GM19452 (cell line): ENCODE measurements at regions not wholly inside any gene's neighbourhood (a gene's known extent, or its start where the extent isn't known, plus 50 kb on each side); places are given as distances from the start of the nearest gene placed in this dataset.
"Not testable (repeated sequence)": the region's sequence is repeated elsewhere in the genome, so short reads cannot be mapped to it uniquely, and the experiment has no call there.

Experiments
- ATAC-seq: cut with Tn5 transposase; IDR thresholded peaks from one replicate; pipeline ENCODE4 v1.9.1; 2021; ENCODE audit not compliant: unreplicated experiment

DNA sequence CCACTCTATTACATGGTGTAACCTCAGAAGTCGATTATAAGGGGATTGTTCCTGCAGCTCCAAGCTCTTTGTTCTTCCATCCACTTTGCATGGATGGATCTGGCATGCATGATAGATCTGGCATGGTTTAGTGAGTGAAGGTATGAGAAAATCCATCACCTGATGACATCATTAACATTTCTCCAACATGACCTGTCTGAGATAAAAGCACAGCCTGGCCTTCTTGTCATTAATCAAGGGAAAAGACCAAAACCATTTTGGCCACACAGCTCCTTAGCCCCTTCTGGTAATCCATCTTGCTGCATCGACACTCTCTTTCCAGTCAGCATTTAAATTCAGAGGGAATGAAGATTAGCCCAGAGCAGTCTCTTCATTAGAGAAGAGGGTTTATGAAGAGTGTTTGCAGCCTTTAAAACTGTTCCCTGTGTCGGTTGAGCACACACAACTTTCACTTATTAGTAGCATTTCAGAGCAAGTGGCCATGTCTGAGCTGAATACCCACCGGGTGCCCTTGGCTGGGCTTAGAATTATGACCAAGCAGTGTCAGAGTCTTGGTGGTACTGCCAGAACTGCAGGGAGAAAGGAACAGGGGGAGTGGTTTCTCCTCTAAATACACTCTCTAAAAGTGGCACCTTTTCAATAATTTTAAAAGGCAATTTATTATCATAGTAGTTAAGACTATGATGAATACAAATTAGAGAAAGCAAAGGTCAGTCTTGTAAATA lies 246.0 kb downstream of the HAPSTR1 start:
- ATAC-seq = no peak

DNA sequence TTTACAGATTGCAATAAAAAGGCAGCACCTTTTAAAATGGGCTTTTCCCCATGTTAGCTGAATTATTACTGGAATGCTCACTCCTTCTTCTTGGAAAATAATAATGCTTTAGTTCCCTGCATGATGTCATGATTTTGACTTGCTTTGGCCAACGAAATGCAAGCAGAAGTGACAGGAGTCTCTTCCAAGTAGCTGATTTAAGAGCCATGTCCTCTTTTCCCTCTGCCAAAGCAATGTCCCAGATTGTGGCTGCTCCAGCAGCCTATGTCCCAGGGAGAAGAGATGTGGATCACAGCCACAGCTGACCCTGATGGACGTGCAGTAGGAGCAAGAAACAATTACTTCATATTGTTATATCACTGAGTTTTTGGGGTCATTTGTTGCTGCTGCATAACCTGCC lies 246.6 kb downstream of the HAPSTR1 start:
- no peak for ATAC-seq

DNA sequence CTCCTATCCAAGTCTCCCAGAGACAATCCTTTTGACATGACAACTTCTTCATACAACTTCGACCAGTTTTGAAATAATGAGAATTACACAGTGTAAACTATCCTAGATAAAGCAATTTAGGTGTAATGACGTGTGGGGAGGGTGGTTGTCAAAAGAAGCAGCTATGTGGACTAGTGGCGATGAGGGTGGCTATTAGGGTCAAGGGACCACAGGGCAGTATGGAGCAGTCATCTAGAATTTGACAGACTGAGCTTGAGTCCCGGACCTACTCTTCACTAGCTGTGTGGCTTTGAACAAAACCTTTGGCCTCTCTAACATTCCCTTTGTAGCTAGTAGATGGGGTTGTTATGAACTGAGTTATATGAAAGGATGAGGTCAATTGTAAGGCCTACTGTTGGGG lies 247.1 kb downstream of the HAPSTR1 start:
- ATAC-seq = no peak

- ATAC-seq = no peak
Observed at GRCh38 chr16:9340526-9341256, 249.2 kb downstream of the HAPSTR1 start.

DNA sequence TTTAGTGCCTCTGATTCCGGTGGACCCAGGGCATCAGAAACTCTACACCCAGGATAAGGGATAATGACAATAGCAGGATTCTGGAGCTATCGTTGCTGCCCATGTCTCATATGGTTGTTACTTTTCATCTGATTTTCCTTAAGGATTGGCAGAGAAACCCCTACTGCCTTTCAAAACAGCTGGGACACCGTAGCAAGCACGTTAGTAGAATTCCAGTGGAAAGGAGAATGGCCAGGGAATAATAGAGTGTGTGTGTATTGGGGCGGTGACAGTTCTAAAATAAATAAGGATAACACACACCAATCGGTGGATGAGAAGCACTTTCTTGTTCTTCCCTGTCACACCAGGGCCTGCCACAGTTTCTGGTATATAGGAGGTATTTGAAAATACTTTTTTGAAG lies 251.8 kb downstream of the HAPSTR1 start:
- no peak for ATAC-seq

GRCh38 chr16:9344508-9344907 lies 253.1 kb downstream of the HAPSTR1 start:
- ATAC-seq = no peak

DNA sequence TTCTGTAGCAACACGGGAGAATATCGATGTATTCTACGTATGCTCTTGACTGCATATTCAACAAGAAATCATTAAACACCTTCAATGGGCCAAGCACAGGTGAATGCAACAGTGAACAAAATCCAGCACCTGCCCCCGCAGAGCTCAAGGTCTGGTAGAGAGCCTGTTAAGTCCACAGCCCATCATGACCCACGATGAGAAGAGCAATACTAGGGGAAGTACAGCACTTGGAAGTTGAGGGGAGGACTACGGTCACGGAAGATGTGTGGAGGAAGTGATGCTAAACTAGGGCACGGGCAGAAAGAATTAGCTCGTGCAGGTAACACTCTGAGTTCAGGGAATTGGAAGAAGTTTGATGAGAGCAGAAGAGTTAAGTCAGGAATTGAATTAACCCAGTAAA lies 253.6 kb downstream of the HAPSTR1 start:
- no peak for ATAC-seq

DNA sequence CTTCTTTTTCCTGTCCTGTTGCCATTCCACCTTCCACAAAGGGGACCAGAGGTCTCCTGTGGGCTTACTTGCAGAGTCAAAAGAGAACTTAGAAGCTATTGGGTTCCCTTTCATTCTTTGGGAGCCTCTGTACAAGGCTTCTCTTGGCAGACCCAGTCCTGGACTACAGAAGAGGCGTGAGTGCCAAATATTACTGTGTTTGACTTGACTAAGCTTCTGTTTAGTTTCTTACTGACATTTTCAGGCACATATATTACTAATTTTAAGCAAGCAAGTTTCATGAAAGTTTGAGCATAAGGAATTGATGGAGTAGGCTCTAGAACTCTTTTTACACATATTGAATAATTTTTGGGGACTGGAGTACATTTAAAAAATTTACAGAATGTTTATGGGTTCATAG lies 254.4 kb downstream of the HAPSTR1 start:
- ATAC-seq = no peak

GRCh38 chr16:9348912-9349311 lies 257.5 kb downstream of the HAPSTR1 start:
- ATAC-seq = no peak

DNA sequence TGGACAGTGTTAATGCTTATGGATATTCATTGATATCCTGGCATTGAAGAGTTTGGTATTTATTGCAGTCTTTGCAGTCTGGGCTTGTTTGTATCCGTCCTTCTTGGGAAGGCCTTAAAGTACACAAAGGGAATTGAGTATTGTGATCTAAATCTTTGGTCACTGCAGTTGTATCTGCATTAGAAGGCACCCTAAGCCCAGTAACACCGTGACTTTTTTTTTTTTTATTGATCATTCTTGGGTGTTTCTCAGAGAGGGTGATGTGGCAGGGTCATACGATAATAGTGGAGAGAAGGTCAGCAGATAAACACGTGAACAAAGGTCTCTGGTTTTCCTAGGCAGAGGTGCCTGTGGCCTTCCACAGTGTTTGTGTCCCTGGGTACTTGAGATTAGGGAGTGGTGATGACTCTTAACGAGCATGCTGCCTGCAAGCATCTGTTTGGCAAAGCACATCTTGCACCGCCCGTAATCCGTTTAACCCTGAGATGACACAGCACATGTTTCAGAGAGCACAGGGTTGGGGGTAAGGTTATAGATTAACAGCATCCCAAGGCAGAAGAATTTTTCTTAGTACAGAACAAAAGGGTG lies 258.0 kb downstream of the HAPSTR1 start:
- ATAC-seq = not testable (repeated sequence)

DNA sequence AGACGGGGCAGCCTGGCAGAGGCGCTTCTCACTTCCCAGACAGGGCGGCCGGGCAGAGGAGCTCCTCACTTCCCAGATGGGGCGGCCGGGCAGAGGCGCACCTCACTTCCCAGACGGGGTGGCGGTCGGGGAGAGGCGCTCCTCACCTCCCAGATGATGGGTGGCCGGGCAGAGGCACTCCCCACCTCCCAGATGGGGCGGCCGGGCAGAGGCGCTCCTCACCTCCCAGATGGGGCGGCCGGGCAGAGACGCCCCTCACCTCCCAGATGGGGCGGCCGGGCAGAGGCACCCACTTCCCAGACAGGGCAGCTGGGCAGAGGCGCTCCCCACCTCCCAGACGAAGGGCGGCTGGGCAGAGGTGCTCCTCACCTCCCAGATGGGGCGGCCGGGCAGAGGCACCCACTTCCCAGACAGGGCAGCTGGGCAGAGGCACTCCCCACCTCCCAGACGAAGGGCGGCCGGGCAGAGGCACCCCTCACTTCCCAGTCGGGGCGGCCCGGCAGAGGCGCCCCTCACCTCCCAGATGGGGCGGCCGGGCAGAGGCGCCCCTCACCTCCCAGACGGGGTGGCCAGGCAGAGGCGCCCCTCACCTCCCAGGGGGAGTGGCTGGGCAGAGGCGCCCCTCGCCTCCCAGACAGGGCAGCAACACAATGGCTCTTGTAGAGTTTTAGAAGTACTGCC lies 258.8 kb downstream of the HAPSTR1 start:
- ATAC-seq = not testable (repeated sequence)

DNA sequence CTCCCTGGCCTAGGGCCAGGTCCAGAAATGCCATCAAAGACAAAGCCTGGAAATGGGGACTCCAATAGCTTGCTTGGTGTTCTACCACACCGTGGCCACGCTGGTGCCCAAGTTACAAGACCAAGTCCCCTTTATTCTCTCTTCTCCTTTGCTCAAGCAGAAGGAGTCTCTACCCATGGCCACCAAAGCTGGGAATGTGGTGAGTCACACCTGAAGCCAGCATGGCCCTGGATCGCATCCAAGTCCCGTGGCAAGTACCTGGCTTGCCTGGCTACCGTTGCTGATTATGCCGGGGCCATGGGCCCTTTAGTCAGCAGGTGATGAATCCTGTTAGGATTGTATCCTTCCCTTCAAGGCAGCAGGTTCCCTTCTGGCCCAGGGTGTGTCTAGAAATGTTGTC lies 260.0 kb downstream of the HAPSTR1 start:
- no peak for ATAC-seq

GRCh38 chr16:9351841-9352434 lies 260.5 kb downstream of the HAPSTR1 start:
- no peak for ATAC-seq

GRCh38 chr16:9357829-9358228 lies 266.4 kb downstream of the HAPSTR1 start:
- no peak for ATAC-seq

DNA sequence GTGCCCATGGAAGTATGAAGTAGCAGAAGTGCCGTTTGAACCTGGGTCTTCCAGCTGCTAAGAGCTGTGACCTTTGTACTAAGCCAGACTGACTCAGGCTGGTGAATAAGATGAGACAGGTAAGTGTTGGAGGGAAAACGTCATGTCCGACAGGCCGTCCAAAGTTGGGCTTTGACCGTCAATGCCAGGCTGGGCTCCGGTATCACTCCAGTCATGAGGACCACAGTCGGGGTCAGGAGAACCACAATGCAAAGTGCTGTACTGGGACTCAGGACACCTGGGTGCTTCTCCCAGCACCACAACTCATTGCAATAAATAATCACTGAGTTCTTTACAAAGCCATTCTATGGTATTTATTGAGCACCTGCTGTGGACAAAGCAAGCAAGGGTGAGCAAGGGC lies 268.6 kb downstream of the HAPSTR1 start:
- ATAC-seq = no peak

DNA sequence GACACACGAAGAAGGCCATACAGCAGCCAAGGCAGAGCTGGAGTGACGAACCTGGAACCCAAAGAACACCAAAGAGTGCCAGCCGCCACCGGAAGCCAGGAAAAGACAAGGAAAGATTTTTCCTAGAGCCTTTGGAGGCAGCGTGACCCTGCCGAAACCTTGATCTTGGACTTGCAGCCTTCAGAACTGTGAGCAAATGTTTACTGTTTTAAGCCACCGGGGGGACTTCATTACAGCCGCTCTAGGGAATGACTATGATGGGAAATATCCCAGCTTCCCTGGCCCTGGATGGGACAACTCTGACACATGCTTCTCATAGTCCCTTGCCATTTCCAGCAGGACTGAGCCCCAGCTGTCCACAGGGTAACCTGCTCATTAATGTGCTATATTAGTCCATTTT lies 270.6 kb downstream of the HAPSTR1 start:
- no peak for ATAC-seq

GRCh38 chr16:9362604-9363003 lies 271.2 kb downstream of the HAPSTR1 start:
- no peak for ATAC-seq

DNA sequence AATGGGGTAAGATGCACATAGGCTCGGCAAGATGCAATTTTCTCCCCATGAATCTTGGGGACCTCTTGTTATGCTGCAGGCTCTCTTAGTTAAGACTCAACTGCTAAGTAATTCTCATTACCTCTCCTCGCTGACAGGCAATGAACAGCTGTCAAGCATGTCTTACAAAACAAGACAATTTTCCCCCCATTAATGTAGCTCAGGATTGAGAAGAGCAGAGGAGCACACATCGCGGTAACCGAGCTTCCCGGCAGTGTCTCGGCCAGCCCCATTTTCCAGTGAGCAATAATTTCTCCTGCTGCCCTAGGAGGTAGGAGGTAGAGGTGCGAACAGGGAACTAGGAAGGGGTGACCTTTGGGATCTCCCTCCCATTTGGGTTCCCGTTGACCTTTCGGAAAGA lies 272.1 kb downstream of the HAPSTR1 start:
- no peak for ATAC-seq

DNA sequence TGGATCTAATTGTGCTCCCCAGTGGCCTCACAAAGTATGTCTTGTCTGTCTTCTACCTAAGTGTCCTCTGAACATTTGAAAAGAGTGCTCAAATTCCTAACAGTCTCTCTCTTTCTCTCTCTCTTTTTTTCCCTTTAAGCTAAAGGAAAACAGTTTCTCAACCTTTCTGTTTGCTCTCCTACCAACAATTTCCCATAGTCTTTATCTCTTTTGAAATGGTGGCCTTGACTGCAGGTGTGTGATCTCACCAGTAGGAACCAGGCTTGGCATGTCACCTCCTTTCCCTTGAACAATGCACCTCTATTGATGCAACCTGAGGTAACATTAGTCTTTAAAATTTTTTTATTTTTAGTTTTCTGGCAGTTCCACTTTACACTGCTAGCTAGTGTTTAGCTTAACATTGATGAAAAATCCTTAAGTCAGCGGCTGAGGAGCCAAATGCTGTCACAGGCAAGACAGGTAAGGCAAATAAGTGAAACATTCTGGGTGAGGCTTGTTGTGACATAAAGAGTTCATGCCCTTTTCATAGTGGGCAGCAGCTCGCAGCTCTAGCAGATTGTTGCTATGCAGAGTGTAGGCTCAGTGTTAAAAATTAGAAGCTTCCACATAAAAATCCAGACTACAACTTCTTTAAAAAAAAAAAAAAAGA lies 273.4 kb downstream of the HAPSTR1 start:
- ATAC-seq = no peak

GRCh38 chr16:9365370-9365728 lies 273.9 kb downstream of the HAPSTR1 start:
- ATAC-seq = no peak
